HG02678 (cell line): ENCODE measurements at regions not wholly inside any gene's neighbourhood (a gene's known extent, or its start where the extent isn't known, plus 50 kb on each side); places are given as distances from the start of the nearest gene placed in this dataset.
"Not testable (repeated sequence)": the region's sequence is repeated elsewhere in the genome, so short reads cannot be mapped to it uniquely, and the experiment has no call there.

Experiments
- ATAC-seq: cut with Tn5 transposase; IDR thresholded peaks from one replicate; pipeline ENCODE4 v1.9.1; 2021; ENCODE audit warnings: mild to moderate bottlenecking, moderate library complexity; ENCODE audit not compliant: unreplicated experiment

DNA sequence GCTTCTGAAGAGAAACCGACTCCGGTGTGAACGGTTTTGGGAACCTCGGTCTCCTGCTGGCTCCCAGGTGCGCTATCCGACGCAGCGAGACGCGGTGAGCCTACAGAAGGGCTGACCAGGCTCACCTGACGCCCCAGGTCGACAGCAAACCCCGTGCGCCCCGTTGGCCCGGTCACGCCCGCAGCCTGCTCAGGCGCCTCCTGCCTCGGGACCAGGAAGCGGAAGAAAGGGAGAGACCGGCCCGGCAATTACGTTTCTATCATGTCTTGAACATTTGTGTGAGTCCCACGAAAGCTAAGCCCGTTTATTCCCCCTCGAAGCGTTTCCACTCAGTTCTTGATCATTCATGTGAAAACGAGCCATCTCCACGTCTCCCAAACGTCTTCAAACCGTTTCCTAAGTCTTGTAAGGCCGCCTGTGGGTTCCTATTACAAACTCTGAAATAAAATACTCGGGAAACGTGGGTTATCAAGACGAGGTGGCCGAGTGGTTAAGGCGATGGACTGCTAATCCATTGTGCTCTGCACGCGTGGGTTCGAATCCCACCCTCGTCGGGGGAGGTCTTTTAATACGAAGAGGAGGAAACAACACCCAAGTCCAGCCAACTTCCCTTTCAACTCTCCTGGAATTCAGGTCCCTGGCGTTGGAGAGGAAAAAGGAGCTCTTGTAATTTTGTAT is 150.5 kb upstream of the PRSS16 start:
- ATAC-seq = no peak

DNA sequence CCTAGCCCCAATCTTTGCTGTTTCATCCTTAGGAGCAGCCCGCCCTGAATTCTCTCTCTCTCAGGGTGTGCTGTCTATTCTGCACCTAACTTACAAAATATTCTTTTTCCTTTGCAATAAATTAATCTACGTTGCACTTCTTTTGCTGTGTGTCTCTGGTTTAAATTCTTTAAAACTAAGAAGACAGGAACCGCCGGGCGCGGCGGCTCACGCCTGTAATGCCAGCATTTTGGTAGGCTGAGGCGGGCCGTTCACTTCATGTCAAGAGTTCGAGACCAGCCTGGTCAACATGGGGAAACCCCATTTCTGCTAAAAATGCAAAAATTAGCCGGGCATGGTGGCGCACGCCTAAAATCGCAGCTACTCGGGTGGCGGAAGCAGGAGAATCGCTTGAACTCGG is 148.5 kb upstream of the PRSS16 start:
- ATAC-seq = no peak

DNA sequence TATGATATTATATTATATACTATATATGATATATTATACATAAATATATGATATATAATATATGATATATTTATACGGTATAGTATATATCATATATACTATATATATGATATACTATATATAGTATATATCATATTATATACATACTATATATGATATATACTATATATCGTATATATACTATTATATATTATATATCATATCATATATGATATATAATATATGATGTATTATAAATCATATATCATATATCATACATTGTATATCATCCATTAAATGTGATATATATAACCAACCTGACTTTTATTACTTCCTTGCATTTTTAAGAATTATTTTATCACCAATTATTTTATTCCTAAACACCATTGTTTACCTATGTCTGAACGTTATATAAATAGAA is 146.6 kb upstream of the PRSS16 start:
- no peak for ATAC-seq

DNA sequence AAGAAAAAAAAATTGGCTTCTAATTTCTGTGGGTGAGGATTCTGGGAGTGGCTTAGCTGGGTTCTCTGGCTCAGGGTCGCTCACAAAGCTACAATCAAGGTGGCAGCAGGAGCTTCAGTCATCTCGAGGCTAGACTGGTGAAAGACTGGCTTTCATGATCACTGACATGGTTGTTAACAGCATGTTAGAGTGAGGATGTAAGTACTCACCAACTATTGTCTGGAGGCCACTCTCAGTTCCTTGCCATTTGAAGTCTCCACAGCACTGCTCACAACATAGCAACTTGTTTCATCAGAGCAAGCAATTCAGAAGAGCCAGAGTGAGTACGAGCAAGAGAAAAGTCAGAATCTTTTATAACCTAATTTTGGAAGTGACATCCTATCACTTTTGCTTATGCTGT is 145.7 kb upstream of the PRSS16 start:
- ATAC-seq = no peak

DNA sequence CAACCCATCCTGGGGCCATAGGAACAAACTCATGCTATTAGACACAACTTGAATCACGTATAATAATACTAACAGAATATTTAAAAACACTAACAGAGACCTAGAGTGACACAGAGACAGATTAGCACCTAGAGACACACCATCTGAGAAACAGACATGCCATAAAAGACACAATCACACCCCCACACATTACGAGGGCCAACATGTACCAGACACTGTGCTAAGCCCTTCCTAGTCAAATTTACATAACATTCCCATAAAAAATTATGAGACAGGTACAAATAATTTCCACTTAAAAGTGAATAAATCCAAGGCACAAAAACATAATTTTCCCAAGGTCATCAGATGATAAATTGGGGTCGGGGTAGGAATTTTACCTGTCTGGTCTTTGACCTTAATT is 141.1 kb upstream of the PRSS16 start:
- ATAC-seq = no peak

DNA sequence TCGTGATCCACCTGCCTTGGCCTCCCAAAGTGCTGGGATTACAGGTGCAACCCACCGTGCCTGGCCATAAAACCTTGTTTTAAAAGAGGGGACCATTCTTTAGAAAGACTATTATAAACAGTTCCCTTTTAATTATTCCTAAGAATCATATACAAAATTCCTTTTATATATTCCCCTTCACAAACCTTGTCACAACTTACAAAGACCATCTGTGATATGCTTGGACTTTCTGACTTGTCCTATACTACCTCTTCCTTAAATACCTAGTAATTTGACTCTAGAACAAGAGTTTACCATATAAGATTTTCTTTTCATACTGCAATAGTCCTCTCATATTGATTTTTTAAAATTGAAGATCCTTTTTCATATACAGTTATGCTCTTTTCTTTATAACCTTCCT is 135.8 kb upstream of the PRSS16 start:
- no peak for ATAC-seq

DNA sequence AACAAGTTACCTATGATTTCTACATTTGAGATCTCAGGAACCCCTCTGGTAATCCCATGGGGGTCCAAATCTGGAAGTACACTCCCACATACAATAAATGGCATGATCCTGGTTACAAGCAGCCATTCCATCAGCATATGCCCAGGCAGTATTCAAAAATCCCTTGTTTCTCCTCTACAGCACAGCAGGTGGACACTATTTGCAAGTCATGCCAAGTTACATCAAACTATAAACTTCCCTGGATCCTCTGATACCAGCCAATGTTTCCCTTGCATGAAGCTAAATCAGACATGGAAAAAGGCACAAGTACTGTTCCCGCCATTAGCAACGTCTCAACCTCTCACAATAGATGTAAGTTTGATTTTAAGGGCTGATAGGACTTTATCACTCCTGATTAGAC is 134.5 kb upstream of the PRSS16 start:
- no peak for ATAC-seq

DNA sequence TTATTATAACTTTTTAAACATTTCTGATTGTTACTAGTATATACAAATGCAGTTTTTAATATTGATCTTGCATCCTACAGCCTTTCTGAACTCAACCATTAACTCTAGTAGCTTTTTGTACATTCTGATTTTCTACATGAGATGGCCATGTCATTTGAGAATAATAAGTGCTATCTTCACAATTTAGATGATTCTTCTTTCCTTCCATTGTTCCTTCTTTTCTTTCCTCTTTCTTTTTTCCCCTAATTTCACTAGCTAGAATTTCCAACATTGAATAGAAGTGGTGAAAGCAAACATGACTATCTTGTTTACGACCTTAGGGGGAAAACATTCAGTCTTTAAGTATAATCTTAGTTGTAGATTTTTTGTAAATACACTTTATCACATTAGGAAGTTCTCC is 128.2 kb upstream of the PRSS16 start:
- ATAC-seq = no peak

DNA sequence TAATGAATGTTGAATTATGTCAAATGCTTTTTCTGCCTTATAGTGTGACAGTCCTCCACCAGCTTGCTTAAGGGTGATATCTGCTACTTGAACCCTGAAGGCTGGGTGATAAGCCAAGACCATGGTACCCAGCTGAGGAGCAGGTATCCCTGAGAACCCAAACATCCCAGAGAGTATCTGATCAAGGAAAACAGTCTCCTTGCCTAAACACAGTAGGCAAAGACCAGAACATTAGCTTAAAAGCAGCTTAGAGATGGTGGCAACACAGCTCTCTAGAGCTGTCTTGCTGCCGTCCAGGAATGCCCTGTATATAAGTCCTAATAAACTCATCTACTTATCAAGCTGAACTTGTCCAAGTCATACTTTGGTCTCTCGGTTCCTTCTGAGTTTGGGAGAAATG is 127.7 kb upstream of the PRSS16 start:
- no peak for ATAC-seq

DNA sequence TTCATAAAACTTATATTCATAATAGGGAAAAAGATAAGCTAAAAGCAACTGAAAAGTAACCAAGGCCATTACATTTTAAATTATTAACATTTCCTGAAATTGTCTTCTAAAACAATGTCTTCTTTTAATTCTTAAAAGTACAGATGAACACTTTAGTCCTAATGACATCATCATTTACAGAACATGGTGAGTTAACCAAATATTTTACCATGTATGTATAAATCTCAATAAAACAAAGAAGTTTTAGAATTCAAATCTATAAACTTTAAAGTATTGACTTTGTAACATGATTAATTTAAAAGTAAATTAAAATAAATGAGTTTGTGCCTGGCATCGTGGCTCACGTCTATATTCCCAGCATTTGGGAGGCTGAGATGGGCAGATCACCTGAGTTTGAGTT is 125.9 kb upstream of the PRSS16 start:
- no peak for ATAC-seq

DNA sequence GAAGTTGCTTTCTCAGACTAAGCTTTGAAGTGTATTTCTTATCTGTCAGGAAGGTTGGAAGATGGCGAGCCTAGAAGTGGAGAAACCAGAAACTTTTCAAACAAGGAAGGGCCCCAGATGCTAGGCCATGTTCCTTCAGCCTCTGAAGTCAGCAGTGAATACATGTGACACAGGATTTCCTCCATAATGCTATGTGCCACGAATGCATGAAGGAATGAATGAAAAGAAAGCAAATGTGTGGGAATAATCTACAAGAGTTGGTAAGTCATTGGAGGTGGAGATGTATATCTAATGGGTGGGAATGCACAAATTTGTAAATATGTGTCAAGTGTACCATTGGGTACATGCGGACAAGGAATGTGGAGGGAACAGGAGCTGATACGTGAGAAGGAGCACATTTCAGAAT is 123.2 kb upstream of the PRSS16 start:
- ATAC-seq = no peak

DNA sequence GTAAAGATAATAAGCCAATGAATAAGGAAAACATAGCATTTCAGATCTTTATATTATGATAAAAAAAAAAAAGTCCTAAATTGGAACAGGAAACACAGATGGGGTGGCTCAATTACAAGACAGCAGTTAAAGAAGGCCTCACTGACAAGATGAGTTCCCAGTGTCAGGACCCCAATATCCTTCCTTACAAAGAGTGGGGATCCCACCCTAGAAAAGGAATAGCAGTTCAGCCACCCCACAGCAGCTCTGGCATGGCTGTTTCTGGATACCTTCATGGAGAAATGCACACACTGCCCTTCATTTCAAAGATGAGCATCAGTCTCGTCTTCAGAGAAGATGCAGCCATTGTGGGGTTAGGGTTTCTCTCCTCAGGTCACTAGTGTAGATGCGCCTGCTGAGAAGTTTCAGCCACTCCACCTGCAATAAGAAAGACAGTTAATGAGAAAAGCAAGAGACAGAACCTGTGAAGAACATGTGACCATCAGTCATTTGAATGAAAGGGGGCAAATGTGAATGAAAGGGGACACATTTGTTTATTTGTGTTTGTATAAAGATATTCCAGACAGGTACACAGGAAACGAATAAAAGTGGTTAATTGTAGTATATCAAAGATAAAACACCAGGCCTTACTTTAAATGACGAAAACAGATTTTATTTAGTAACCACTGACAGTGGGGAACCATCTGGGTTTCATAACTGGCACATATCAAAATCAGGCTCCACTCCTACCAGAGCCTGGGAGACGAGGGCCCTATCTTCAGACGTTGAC is 121.3 kb upstream of the PRSS16 start:
- no peak for ATAC-seq

DNA sequence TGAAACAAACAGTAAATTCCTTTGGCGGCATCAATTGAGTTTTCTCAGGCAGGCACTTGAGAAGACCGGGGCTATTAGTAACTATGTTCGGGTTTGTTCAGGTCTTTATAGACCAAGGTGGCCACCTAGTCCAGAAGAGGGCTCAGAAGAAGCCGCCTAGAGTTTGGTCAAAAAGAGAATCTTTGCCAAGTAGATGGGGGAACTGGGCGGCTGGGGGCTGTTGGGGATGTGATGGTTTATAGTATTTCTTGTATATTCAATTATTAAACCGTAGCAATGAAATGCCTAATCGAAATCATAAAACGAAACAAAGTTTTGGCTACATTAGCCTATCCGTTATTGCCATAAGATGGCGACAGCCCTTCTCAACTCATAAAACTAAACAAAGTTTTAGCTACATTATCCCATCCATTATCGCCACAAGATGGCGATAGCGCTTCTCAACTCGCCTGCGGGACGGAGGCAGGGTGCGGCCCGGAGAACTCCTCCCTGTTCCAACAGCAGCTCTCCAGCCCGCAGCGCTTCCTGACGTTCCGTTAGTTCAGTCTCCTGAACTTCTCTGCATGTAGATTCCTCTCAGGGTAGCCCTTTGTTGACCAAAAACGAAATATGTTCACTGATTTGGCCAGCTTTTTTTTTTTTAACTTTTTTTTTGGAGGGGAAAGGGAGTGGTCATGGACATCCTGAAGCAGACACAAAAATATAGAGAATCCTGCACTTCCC is 120.5 kb upstream of the PRSS16 start:
- peak; percentile 64 for ATAC-seq

DNA sequence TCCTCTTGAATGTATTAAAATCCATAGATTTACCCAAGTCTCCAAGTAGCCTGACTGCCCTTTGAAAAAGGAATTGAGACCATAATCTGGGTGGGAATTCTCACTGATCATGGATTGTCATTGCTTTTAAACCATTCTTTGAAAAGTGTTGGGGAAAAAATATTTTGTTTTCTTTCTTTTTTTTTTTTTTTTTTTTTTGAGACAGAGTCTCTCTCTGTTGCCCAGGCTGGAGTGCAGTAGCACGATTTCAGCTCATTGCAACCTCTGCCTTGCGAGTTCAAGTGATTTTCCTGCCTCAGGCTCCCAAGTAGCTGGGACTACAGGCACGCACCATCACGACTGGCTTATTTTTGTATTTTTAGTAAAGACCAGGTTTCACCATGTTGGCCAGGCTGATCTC is 119.6 kb upstream of the PRSS16 start:
- ATAC-seq = not testable (repeated sequence)

DNA sequence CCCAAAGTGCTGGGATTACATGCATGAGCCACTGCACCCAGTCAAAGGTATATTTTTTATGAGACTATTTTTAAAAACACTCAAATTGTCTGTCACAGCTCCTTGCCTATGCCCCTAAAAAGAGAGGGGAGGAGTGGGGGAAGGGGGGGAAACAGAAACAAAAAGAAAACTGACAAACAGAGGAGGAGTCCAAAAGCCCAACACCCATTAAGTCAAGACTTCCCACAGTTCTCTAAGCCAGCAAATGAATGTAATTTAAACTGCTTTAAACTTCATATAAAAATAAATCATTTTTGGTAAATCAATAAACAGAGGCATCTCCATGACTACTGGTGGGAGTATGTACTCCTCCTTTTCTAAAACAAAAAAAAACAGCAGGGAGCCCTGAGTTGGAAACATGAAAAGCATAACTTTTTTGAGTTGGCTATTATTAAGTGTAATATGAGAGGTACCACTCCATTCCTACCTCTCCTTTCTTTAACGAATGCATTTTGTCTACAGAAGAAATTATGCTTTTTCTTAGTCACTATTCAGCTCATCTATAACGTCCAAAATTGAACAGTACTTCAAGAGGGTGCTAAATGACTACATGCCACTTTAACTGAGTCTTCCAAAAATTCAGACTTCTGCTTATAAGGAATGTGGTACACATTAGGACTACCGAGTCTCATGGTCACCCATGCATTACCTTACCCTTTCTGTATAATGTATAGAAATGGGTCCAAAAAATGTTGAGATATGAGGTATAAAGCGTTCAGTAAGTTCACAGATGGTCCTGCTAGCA is 119.0 kb upstream of the PRSS16 start:
- ATAC-seq = no peak

DNA sequence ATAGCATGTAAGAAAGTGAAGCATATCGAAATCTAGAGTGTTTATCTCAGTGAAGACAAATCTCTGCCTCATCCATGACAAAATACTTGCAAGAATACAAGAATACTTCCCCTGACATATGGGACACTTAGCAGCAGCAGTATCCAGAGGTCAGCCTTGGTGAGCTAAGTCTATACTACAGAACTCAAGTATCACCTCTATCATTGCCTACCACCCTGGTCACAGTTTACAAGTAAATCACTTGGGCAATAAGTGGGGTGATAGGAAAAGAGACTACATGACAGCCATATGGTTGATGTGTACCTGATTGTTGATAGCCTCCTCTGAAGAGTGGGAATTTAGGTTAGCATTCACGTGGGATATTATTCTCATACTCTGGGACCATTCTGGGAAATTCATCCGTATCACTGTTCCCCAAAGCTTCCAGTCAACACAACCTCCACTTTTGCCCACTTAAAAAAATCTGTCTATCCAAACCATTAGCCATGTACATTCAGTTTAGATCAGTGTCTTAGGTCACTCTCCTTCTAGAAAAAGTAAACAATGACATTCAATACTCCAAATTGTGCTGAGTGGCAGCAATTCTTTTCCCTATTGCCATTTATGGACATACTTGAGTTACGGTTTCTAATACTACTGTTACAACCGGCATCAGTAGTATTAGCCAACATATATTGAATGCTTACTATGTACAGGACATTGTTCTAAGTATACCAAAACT is 118.2 kb upstream of the PRSS16 start:
- ATAC-seq = no peak

DNA sequence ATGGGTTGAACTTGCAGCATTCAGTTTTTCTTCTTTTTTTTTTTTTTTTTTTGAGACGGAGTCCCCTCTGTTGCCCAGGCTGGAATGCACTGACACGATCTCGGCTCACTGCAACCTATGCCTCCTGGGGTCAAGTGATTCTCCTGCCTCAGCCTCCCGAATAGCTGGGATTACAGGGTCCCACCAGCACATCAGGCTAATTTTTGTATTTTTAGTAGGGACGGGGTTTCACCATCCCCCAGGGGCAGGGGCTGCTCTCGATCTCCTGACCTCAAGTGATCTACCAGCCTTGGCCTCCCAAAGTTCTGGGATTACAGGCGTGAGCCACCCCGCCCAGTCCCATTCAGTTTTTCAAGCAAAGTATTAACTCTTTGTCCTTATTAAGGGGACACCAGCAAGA is 117.6 kb upstream of the PRSS16 start:
- no peak for ATAC-seq

DNA sequence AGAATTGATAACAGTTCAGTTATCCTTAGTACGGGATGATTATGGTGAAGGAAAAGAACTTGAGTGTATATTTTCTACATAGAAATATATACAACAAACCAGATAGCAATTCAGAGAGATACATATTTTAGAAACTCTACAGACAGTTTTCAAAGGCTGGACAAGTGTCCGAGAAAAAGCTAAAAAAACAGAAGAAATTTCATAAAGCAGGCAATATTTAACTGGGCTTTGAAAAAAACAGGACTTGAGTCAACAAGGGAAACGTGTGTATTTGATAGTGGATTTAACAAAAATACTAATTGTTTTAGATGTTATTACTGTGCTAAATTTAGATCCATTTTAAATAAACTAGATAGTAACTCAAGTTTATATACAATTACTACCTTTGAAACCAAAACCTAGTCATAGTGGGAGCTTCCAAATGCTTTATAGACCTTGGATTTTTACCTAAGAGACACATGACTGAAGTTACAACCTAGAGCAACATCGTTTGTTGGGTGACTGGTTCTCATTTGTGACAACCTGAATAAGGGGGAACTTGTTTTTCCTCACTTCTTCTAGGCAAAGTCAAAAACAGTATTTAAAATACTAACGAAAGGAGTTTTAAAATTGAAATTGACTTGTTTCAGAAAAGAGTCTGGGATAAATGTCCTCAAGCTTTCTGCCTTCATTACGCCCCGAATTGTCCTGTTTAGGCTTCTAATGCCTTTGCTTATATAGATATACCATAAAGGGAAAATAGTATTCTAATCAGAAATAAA is 116.7 kb upstream of the PRSS16 start:
- no peak for ATAC-seq

DNA sequence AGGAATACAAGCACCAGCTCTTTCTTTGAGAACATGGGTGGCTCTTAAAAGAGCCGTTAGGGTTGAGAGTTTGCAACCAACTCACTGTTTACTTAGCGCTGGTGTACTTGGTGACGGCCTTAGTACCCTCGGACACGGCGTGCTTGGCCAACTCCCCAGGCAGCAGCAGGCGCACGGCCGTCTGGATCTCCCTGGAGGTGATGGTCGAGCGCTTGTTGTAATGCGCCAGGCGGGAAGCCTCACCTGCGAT is 115.3 kb upstream of the PRSS16 start:
- peak; percentile 1 for ATAC-seq
